Stimulated activated CD4-positive, alpha-beta T cell treated with anti-CD3 and anti-CD28 coated beads, TNF-alpha, amount 100 ng/mL, for 4 hours (primary cell): ENCODE measurements at regions not wholly inside any gene's neighbourhood (a gene's known extent, or its start where the extent isn't known, plus 50 kb on each side); places are given as distances from the start of the nearest gene placed in this dataset.

ENCODE experiments used
- DNase-seq, 3 experiments: peaks; one replicate each; pipeline ENCODE4 v3.0.0-alpha.2; 2020; ENCODE audit warnings: low read depth in 3 of 3

- DNase-seq = no peak
These were observed 178.5 kb downstream of the SH2D1A start for GRCh38 chrX:124524852-124525251.

DNA sequence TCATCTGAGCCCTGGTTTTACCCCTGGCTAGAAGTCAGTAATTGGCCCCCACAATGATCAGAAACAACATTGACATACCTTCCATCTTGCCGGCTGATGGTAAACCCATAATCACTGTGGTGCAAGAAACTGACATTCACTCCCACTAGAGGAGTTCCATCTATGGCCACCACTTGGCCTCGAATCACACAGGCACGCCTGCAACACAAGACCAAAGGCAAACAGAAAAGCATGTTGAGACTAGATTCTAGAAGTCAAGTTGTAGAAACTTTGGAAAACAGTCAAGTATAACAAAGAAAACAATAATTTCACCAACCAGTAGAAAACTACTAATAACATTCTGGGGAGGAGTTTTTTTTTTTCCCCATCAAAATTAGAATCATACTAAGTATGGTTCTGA, 183.4 kb downstream of the SH2D1A start:
- DNase-seq = no peak

DNA sequence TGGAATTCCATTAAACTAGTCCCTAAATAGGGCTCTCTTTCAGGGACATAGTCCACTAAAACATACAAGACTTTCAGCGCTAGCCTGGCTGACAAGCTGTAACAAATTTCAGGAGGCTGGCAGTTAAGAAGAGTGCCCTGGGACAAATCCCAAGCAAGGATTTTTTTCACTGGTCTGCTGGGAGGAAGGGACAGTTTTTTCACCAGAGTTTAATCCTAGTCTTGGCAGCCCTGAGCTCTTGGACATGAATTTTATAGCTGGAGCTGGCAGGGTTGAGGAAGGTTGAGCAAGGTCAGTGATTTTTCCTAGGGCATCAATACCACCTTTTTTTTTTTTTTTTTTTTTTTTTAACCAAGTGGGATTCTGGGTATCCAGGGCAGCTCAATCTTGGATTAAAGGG, 184.4 kb downstream of the SH2D1A start:
- no peak for DNase-seq

- no peak for DNase-seq
These were observed 188.2 kb downstream of the SH2D1A start for GRCh38 chrX:124534536-124534935.

DNA sequence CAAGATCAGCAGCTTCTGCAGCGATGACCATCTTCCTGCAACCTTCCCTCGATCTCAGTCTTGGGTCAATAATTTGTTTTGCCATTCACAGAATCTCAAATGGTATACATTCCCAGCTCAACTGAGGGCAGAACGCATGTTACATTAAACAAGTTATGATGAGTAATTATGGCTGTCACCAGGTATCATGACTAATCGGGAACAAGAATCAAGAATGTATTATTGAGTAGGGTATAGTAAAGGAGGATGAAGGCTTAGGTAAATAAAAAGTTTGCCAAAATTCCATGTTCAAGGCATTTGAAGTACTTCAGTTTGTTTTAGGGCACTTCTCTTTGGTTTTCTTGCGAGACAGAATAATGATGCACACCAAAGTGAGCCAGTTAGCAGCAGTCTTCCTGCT, 194.1 kb downstream of the SH2D1A start:
- DNase-seq = no peak

- no peak for DNase-seq
These were observed 202.2 kb downstream of the SH2D1A start for GRCh38 chrX:124548571-124548970.

DNA sequence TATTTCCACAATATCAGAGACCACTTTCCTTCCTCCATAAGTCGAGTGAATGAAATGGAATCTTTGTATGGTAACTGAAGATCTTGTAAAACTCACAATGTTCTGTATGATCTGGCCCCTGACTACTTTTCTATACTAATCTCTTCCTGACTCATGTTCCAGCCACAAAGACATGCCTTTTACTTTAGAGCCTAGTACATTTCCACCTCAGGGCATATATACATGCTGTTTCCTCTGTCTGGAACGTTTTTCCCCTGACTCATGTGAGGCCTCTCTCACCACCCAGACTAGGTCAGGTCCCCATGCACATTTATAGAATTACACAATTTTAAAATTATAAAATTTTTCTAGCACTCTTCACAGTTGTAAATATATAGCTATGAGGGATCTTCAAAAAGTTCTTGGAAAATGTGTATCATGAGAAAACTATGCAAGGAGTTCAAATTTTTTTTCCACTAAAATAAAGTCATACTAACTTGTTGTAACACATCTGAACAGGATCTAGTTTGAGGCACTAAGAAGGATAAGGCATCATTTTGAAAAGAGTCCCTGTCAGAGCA, 208.8 kb downstream of the SH2D1A start:
- no peak for DNase-seq

GRCh38 chrX:124557976-124558375, 211.6 kb downstream of the SH2D1A start:
- no peak for DNase-seq

DNA sequence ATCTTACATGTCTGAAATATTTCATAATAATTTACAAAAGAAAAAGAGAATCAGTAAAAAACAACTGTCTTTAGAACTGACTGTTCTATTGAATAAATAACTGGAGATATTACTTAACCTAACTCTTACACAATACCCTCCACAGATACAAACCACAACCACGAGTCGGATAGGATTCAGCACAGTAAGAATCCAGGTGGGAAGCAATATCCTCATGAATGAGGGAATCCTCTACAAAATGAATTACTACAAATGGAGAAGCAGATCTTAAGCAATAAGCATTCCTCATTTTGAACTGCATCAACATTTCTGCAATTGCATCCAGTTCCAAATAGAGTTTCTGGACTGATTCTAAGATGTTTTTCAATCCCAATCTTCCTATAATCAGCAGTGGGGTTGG, 227.1 kb downstream of the SH2D1A start:
- no peak for DNase-seq

DNA sequence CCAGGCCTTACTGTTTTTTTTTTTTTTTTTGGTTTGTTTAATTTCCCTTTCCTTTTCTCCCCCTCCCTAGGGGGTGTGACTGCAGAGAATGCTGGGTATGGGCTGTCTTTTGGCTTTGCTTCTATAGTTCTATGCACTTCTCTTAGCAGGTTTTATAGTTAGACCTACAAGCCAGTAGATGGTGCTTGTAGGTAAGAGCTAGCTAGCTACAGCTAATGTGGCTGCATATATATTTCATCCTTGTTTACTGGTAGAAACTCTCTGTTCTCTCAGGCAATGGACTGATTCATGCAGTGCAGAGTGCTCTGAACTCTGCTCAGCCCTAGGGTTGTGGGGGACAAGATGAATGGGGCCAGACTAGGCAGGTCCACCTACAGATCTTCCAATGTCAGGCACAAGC, 246.4 kb downstream of the SH2D1A start:
- no peak for DNase-seq

DNA sequence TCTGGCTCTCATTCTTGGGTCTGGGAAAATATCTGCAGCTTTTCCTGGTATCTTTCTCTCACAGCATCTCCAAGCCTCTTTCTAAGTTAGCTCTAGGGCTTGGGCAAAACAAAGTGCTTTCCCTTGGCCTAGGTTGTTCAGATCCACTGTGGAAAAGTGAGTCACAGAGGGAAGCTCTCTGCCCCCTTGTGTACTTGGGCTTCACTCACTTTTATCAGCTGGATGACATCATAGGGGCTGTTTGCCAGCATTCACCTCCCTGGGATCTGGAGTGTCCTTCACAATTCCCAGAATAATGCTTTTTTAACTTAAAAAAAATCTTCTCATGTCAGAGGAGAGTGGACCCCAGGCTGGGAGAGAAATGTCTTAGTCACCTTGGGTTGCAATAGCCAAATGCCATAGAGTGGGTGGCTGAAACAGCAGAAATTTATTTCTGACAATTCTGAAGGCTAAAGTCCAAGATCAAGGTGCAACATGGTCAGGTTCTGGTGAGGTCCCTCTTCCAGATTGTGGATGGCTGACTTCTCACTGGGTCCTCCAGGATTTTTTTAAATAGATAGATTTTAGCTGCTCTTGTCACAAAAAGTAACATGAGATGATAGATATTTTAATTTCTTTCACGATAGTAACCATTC, 247.8 kb downstream of the SH2D1A start:
- no peak for DNase-seq

- no peak for DNase-seq
These were observed 259.1 kb downstream of the SH2D1A start for GRCh38 chrX:124605511-124605910.

DNA sequence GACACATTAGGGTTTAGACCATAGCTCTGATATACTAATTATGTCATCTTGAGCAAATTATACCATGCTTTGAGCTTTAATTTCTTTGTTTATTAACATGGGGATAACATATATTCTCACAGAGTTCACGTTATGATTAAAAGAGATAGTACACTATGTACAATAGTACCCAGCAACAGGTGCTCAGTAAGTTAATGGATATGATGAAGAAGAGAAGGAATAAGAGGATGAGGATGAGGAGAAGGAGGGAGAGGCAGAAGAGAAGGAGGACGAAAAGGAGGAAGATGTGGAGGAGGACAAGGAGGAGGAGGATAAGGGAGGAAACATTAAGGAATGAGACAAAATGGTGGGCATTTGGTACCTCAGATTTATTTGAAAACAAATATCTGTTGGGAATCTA, 260.4 kb downstream of the SH2D1A start:
- no peak for DNase-seq

DNA sequence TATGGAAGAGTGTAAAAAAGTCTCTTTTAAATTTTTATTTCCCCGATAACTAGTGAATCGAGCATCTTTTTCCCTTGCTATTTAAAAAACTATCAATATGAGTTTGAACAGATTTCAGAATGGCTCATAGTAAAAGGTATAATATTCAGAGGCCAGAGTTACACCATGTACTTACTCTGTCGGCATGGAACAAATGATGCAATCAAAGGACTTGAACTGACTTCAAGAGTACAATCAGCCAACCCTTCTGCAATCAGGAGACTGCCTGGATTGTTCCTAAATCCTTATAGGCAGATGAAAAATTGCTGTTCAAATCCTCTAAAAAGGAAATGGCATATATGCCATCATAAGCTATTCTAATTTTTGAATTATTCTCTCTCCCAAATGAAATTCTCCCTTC, 273.3 kb downstream of the SH2D1A start:
- DNase-seq = no peak

GRCh38 chrX:124634363-124634762, 288.0 kb downstream of the SH2D1A start:
- no peak for DNase-seq

DNA sequence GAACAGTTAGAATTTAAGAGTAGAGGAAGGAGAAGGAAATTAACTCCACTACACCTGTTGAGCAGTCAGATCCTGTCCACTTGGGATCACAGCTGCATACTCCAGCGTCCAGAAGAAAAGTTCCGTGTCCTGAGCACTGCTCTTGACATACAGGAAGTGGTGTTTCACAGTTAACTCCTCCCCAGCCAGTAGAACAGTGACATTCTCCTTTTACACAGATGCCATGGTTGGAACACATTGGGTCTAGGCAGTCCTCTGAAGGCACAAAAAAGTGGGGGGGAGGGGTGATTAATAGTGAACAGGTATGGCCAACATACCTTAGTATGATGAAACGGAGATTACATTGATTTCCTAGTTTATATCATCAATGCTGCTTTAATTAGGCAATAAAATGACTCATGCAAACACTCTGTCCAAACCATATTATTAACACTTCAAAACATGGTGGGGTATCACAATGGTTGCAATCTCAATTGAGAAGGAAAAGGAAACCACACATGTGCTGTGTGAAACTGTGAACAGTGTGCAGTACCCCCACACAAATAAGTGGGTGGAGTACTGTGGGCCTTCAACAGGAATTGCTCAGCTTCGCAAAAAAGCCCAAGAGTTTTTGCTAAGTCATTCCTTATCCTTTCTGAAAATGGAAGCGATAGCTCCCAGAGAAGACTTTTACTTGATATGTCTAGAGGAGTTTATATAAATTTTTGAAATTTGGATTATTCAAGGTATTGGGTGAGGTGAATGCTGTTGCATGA, 295.6 kb downstream of the SH2D1A start:
- DNase-seq = no peak

GRCh38 chrX:124646403-124646802, 300.0 kb downstream of the SH2D1A start:
- no peak for DNase-seq

DNA sequence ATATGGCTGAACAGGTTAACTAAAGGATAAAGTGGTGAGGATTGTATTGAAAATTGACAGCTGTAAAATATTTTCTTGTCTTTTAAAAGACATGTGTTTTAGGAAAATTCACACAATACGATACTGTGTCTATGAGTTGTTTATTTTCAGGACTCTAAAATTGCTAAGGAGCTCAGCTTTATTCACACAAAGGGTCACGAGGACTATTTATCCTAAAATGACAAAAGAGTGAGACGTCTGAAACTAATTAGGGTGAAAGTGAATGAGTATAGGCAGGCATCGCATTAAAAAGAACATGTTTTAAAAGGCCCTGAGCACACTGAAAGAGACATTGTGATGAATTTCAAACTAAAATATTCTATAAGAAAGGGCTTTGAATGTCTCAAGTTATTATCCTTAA, 304.7 kb downstream of the SH2D1A start:
- no peak for DNase-seq

DNA sequence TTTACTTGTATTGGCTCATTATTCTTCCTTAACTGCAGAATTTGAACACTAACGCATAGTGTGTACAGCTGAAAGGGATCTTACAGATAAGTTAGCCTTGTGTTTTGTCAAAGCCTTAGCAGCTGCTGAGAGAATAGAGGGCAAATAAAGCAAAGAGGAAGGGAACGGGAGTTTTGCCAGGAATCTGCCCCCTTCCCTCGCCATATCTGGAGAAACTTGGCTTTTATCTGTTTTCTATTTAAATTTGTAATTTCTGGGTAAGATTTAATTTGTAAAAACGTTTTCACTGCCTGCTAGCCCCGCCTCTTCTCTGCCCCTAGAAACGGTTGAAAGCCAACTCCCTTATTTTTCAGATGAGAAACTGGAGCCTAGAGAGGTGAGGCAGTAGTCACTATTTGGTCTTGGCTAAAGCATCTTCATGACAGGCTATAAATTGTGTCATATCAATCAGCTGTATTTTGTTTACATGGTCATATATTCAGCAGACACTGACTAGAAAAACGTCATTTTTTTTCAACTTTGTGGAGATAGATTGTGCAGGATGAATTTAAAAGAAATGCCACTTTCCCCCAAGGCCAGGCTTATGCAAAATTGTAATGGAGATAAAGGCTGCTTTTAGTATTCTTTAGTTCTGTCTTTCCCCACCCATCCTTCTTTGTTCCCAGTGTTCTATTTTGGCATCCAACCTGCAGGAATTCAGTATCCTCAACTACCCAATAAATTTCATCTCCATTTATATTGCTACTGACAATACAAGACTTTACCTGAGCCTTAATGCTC, 319.4 kb downstream of the SH2D1A start:
- DNase-seq = no peak

- no peak for DNase-seq
These were observed 332.8 kb downstream of the SH2D1A start for GRCh38 chrX:124679199-124679598.

DNA sequence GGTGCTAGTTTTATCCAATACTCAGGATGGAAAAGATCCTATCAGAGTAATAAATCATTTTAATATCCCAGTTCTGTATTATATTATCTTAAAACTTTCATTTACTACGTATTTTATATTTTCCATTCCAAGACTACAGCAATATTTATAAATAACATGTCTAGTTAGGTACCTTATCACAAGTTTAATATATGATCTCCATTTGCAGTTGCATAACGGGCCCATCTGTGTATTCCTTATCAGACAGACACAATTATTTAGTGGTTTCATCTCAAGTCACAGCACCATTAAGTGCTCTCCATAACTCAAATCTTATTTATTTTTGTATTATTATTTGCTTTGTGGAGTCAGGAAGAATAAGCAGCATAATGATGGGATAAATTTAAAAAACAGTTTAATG, 333.9 kb downstream of the SH2D1A start:
- DNase-seq = no peak

DNA sequence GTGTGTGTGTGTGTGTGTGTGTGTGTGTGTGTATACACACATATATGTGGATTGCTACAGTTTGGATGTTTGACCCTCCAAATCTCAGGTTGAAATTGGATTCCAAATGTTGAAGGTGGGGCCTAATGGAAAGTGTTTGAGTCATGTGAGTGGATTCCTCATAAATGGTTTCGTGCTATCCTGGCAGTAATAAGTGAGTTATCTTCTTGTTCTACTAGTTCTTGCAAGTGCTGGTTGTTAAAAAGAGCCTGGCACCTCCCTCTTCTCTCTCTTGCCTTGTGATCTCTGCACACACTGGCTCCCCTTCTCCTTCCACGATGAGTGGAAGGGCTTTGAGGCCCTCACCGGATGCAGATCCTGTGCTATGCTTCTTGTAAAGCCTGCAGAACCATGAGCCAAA, 344.1 kb downstream of the SH2D1A start:
- no peak for DNase-seq

- DNase-seq = no peak
These were observed 353.5 kb downstream of the SH2D1A start for GRCh38 chrX:124699876-124700275.
